Sigmoid colon (tissue), 4 donors: ENCODE measurements at regions not wholly inside any gene's neighbourhood (a gene's known extent, or its start where the extent isn't known, plus 50 kb on each side); places are given as distances from the start of the nearest gene placed in this dataset.

Experiments used
- CTCF ChIP-seq, 4 experiments: fragments of 450-650 bp in 3 of 4; fragments of 200-600 bp in 1 of 4; IDR thresholded peaks; one replicate each; pipeline ENCODE4 v1.5.1; 2016 to 2019; ENCODE audit warnings: antibody characterized with exemption in 4 of 4, mild to moderate bottlenecking in 3 of 4, moderate library complexity in 2 of 4
- EP300 ChIP-seq, 4 donors: sonication (generic); formaldehyde crosslinking; IDR thresholded peaks; one replicate each; pipeline ENCODE4 v1.6.1; 2017; ENCODE audit warnings: antibody characterized with exemption in 4 of 4
- POLR2A ChIP-seq, 2 donors: fragments of 450-650 bp; IDR thresholded peaks; one replicate each; pipeline ENCODE4 v1.6.1; 2016; ENCODE audit warnings: antibody characterized with exemption in 2 of 2, mild to moderate bottlenecking in 2 of 2, moderate library complexity in 2 of 2

GRCh38 chr2:190794790-190795189, 85.8 kb upstream of the GLS start:
- TF ChIP-seq CTCF (IDR thresholded peaks at IDR 0.05): no peak
- TF ChIP-seq EP300 (IDR thresholded peaks at IDR 0.05): no peak
- TF ChIP-seq POLR2A (IDR thresholded peaks at IDR 0.05): no peak
